Muscle of back (tissue), 3 donors: ENCODE measurements at regions not wholly inside any gene's neighbourhood (a gene's known extent, or its start where the extent isn't known, plus 50 kb on each side); places are given as distances from the start of the nearest gene placed in this dataset.

Experiments
- DNase-seq, 3 donors: peaks; one replicate each; pipeline versions ENCODE4 v3.0.0 to v3.0.0-alpha.2; 2013

DNA sequence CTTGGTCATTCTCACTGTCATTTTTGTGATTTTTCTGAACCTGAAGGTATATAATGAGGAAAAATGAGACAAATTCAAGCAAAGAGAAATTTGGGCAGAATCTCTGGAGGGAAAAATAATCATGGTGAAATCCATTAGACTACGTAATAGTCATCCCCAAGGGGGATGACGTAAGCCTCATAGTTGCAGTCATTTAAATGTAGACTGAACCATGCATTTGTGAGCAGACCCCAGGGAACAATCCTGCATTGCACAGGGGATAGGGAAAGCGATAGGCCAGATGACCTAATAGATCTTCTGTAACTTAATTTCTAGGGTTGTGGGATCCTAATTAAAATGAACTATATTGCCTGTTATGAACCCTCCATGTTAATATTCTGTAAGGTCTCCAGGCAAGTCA, 167.4 kb upstream of the C1orf21 start:
- no peak for DNase-seq

DNA sequence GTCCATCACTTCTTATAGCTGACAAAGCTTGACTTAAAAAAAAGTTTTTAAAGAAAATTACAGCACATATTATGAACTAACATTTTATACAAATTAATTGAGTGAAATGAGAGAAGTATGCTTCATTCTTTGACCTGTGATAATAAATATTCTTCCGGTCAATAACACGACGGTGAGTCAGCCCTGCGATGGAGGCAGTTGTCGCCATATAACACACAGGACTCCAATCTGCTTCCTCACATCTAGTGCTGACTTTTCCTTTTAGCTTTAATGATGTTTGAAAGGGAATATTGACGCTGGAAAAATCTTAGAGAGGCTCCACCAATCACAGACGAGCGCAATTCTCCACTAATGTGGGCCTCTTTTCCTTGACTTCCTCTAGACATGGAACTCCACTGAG, 166.9 kb upstream of the C1orf21 start:
- no peak for DNase-seq

DNA sequence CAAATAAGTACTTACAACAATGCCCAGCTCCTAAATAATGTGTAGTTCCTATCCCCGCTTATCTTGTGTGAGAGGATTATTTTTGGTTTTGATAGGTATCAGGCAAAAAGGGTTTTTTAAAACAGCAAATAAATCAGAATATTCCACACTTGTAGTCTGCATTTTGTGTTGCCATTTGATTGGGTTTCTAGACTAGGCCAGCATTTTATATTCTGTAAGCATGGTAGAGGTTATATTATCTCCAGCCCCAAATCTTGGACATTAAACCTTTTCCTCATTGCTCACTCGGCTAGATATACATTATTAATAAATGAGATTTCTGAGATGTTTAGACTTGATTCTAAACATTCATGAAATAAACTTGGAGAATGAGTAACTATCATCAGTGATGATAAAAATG, 165.7 kb upstream of the C1orf21 start:
- no peak for DNase-seq

DNA sequence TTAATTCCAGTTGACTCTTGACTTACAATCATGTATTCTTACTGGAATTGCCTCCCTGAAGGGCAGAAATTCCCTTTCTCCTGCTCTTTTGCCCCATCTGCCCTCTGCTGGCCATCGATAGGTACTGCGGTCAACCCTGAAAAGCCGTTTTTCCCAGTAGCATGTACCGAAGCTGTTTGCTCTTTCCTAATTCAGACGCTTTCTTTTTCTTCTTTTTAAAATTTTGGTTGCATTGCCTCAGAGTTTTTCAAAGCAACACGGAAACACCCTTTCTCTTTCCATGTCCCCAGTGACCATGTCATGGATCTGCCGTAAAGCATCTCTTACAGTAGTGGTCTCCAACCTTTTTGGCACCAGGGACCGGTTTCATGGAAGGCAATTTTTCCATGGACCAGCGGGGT, 164.2 kb upstream of the C1orf21 start:
- peak; percentile 27 to 59 (median 30) for DNase-seq

DNA sequence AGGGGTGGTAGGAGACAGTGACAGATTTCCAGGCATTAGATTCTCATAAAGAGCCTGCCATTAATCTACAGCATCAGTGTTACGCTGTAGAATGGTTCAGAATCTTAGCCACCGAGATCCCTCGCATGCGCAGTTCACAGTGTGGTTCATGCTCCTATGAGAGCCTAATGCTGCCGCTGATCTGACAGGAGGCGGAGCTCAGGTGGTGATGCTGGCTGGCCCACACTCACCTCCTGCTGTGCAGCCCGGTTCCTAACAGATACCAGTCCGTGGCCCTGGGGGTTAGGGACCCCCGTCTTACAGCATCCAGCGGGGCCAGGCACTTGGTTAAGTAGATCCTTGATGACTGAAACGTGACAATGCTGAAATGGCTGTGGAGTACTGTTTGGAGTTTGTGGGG, 163.6 kb upstream of the C1orf21 start:
- peak in 1 of 3 donors; percentile 19 for DNase-seq

DNA sequence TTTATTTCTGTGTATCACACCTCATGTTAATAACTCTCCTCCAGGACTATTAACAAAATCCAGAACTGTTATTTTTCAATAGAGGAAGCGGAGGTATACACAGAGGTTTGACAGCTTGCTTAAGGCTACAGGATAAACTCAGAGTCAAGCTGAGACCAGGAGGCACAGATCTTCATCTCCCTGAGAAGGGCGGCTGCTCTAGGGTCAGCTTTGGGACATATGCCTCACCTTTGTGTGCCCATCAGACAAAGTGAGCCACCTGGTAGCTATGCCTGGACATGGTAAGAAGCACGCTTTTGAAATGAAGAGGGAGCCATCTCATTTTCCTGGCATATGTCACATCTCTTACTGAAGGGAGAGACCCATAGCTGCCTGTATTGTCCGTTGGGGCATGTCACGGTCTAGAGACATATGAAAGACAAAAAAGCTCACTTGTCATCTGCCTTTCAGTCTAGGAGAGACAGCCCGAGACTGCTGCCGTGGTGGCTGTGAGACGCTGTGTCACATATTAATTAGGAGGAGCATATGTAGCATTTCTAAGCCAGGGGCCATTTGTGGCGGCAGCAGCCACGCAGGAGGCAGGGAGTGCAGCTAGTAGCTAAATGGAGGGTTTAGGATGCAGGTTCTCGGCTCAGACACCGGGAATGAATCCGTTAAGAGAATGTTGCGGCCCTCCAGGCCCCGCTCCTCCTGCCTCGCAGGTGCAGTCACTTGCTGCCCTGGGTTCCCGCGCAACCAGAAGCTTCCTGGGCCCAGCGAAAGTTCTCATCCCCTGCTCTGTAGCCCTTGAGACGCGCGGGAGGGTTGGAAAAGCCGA, 161.3 kb upstream of the C1orf21 start:
- no peak for DNase-seq

DNA sequence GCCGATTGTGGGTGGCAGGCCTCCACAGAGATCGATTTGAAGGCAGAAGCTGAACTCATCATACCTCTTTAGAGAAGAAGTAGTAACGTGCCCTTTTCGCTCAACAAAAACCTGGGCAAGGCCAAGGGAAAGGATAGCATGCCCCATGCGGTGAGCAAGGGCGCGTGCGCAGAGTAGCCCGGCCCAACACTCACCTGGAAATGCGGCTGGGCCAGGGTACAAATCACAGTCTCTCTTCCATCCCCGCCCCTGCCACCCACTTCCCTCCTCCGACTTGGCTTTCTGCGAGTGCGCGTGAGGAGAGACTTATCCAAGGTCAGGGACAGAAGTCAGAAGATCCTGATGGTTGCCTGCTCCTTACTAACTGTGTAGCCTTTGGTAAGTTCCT, 160.7 kb upstream of the C1orf21 start:
- no peak for DNase-seq

DNA sequence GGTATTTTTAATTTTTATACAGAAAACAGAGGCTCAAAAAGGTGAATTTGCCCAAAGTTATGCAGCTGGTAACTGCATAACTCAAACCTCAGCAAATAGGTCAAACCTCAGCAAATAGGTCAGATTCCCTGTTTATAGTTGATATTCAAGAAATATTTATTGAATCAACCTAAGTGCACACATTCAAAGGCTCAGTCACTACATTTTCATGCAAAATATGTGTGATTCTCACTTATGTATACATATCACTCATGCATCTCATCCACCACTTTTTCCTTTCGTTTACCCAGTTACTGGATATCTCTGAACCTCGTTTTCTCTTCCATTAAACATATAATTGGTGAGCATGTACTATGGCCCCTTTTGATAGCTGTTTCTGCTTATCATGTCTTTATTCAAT, 158.3 kb upstream of the C1orf21 start:
- no peak for DNase-seq

DNA sequence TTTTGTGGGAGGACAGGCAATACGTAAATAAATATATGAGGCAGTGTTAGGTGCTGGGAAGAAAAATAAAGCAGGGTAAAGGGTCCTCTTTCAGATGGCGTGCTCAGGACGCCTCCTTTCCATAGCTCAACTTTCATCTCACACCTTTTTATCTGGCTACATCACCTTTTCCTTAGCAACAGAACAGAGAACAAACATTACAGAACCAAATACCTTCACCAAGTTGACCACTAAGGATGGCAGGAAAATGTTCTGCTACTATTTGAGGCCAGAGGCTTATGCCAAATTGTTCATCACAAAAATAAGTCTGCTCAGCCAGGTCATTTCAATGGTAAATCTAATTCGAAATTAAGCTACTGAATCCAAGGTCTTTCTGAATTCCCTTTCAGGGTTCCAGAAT, 149.2 kb upstream of the C1orf21 start:
- no peak for DNase-seq

DNA sequence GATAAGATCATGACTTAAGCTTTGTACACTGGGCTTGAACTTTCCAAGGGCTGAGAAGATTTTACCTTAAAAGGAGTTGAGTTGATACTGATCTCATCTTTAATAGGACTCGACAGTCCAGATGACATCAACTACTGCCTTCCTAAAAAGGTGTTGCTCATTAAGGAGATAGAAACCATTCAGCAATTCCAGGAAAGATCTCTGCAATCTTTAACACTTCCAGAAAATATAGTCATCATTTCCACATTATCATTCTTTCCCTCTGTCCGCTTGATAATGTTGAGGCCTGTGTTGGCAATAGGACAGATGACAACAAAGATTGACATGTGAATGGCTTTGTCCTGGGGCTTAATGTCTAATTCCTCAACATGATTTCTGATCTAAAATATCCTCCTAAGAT, 145.4 kb upstream of the C1orf21 start:
- no peak for DNase-seq

DNA sequence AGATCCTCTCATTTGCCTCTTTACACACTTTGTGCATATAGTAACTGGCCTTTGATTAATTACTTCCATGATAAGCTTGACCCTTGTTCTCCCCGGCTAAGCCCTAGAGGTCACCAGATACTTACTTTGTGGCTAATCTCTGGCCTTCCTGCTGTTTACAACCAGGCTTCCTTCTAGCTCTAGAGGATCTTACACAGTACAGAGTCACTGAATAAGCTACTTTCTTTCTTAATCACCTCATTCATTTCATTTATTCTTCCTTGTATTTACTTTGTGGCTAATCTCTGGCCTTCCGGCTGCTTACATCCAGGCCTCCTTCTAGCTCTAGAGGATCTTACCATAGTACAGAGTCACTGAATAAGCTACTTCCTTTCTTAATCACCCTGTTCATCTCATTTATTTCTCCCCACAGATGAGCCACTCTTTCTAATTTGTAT, 144.3 kb upstream of the C1orf21 start:
- DNase-seq = peak in 2 of 3 donors; percentile 4 to 12

DNA sequence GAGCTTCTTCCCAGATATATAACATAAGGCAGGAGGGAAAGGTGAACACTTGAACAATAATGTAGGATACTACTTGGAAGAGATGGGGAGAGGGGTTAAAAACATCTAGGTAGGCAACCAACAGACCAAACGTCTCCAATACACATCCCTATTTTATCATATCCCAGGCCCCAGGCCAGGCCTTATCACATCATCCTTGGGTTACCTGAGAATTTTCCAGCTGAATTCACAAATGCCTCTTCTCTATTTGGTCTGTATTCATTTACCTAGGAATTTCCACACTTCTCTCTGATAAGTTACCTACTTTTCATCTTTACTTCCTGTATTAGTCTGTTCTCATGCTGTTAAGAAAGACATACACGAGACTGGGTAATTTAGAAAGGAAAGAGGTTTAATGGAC, 141.9 kb upstream of the C1orf21 start:
- no peak for DNase-seq

DNA sequence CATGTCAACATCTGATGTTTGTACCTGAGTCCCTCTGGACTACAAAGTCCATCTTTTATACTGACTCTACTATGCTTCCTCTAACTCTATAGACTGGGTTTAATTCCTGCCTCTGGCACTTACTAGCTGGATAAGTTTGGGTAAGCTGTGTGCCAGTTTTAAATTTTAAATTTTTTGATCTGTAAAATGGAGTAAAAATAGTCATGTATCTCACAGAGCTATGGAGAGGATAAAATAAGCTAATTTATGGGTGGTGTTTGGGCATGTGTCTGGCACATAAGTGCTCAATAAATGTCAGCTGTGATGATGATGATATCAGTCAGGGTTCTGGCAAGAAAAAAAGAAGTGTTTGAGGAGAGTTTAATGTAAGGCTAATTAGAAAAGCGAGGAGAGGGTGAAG, 139.2 kb upstream of the C1orf21 start:
- no peak for DNase-seq

DNA sequence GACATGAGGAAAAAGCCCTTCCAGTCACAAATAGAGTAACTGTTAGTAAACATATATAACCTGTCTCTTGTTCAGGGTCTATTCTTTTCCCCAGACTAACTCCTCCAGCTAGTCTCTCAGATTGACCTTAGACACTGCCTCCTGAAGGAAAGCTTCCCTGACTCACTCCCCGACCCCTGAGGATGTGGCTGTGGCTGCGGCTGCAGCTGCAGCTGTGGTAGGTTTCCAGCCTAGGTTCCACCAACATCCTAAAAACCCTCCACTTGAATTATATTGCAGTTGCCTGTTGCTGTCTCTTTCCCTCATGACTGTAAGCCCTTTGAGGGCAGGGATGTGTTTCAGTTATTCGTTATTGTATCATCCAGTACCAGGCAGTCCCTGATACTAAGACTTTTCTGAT, 132.9 kb upstream of the C1orf21 start:
- DNase-seq = no peak

DNA sequence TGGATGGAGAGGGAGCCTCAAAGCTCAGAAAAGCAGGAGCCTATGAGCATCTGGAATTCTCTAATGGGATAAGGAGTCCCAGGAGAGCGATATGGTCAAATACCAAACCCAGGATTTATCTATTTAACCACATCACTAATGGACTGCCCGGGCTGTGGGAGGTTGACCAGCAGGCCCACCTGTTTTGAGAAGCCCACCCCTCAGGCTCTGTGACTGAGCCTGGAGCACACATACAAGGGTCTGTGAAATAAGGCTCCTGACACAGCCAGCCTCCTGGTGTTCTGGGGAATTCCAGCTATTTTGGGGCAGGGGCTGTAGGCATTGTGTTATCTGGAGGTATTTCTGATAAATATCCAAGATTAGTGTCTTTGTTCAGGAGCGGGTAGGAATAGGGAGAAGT, 132.0 kb upstream of the C1orf21 start:
- no peak for DNase-seq

DNA sequence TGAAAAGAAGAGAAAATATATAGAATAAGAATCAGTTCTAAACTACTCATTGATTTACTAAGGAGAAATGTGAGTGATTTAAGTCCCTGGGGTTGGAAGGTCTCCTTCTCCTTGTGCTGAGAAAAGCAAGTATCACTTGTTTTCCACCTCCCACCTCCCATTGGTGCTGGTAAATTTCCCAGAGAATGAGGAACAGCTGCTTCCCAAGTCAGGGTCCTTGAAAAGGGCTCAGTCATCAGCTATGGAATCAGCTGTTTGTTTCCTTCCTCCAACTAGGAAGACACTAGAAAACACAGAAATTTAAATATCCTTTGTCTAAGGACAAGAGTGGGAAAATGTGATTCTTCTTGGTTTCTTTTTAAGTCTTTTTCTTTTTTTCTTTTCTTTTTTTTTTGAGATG, 131.3 kb upstream of the C1orf21 start:
- peak; percentile 19 to 59 (median 25) for DNase-seq

DNA sequence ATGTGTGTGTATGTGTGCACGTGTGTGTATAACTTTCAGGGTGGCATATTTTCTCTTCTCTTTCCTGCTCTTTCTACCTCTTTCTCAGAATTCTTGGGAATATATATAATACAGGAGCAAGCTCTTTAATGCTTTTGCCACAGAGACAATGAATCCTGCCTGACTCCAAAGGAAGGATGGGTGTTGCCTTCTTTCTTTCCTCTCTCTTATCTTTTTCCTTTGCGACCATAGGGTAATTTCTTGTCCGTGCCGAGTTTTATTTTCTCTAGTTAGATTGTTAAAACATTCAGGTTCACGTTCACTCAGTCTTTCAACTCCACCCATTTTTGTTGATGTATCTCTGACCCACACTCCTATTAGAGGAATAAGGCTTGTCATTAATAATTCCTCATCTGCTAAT, 129.0 kb upstream of the C1orf21 start:
- DNase-seq = no peak

DNA sequence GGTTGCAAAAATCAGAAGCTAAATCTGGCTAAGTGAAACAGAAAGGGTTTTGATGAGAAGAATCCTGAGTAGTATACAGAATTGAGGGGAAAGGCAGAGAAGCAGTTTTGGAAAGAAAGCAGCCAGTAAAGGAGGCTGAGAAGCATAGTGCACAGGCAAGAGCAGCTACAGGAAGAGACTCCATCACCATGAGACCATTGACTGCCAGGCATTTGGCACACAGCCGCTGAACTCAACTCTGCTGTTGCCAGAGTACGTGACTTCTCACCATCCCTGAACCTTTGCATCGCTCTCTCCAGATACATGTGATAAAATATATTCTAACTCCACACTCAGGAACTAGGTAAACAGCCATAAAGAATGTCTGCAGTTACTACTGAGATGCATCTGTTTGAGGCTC, 128.3 kb upstream of the C1orf21 start:
- DNase-seq = no peak

DNA sequence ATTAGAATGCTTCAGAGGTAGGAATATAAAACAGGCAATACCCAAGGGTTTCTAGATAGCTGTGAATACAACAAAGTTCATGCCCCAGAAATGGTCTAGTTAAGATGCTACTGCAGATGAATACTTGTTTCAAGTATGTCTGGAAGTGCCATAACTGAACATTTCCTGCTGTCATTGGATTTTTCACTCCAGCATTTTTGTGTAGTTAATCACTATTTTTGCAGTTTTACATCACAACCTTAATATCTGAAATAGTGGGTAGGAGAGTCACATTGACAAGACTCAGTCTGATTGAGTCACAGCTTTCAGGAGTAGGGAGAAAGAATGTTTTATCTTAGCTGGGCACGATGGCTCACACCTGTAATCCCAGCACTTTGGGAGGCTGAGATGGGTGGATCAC, 126.4 kb upstream of the C1orf21 start:
- DNase-seq = peak in 1 of 3 donors; percentile 72

DNA sequence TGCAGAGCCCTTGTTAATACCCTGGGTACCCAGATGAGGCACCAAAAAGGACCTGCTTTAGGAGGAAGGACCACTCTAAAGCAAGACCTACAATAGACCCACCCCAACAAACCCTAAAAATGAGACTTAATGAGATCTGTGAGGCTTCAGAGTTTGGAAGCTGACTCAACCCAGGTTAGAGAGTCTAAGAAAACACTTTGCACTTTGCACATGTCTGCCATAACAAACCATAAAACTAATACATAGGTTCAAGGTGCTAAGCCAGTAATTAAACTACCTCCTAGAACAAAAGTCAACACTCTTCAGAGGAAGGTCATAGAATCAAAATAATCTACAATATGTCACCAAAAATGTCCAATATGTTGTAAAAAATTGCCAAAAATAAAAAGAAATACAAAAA, 124.7 kb upstream of the C1orf21 start:
- no peak for DNase-seq

DNA sequence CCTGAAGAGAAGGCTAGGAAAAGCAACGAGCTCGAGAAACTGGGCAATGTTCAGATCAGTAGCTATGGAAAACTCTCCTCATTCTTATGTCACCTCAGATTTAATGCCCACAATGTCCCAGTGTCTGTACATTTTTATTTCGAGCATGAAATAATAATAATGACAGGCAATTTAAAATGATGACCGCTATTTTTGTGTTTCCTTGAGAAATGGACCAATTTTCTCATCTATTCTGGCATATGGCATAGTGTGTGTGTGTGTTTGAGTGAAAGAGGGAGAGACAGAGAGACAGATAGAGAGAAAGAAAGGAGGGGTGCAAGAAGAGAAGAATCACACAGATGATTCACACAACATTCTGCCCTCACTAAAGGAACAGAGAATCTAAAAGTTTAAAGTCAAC, 119.1 kb upstream of the C1orf21 start:
- DNase-seq = peak in 1 of 3 donors; percentile 3

DNA sequence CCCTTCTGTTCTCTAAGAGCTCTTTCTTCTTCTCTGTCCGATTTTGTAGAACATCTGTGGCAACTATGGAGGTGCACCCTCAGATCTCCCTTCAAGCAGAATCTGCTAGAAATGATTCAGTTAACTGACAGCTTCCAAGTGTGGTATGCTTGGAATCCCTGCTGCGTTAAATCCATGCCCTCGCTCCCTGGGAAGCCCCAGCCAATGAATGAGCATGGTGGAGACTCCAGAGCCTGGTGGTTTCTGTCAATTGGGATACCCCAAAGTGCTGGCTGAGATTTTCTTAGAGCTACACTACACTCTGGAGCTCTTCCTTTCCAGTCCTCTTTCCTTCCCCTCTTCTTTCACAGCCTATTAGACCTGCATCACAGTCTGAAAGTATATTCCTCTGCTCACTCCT, 116.3 kb upstream of the C1orf21 start:
- peak in 1 of 3 donors; percentile 20 for DNase-seq

DNA sequence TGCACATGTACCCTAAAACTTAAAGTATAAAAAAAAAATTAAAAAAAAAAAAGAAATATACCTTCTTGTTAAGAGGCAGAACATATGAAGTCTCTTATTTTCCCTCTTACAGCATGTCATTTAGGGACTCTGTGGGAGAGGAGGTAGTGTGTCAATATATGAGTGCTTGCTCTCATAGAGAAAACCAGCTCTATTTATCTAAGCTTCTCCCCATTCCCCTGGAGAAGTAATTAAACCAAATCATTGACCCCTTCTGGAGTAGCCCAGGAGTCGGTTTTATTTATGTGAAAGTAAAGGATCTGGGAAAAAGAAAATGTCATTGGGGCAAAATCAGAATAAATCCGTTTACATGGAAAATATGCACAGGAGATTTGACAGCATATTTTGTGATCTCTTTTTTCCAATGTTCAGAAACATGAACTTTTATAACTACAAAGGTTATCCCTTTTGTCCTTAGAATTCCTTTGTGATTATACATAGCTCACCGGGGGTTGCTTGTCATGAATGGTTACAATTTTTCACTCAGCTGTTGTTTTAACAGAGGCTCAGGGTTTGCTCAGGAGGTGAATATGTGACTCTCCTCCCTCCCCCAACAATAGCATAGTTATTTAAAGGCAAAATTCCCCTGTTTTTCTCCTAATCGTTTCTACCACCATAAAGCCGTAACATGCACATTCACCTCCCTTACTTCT, 114.5 kb upstream of the C1orf21 start:
- peak in 1 of 3 donors; percentile 28 for DNase-seq

DNA sequence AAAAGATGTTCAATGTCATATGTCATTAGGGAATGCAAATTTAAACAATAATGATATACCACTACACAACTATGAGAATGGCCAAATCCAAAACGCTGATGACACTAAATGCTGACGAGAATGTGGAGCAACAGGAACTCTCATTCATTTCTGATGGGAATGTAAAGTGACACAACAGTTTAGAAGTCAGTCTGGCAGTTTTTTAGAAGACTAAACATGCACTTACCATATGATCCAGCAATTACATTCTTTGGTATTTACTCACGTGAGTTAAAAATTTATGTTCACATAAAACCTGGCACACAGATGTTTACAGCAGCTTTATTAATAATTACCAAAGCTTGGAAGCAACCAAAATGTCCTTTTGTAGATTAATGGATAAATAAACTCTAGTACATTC, 110.4 kb upstream of the C1orf21 start:
- no peak for DNase-seq
